IMR-90 (cell line): ENCODE measurements at regions not wholly inside any gene's neighbourhood (a gene's known extent, or its start where the extent isn't known, plus 50 kb on each side); places are given as distances from the start of the nearest gene placed in this dataset.

Source experiments
- ATAC-seq: fragments of 200-7000 bp; cut with Tn5 transposase; 2 replicates; pipeline ENCODE4 v1.9.1; 2020; ENCODE audit warnings: low read depth, mild to moderate bottlenecking, moderate library complexity
- BruUV-seq: library from RNA; stranded (reverse); fragments of 400-500 nt; replicated peaks from 2 replicates; lab custom pipeline; 2021; lab: Mats Ljungman, UMichigan
- CTCF ChIA-PET: fragments of 300-600 bp; formaldehyde crosslinking; extraction: SDS; loops from one replicate; lab custom pipeline; 2021; ENCODE audit warnings: antibody characterized with exemption; lab: Yijun Ruan, JAX
- POLR2A ChIA-PET: fragments of 300-600 bp; sonication (Branson Sonifier 250); formaldehyde crosslinking; loops from one replicate; lab custom pipeline; 2022; ENCODE audit warnings: antibody characterized with exemption; ENCODE audit not compliant: unreplicated experiment; lab: Charles Lee
- DNase-seq: peaks from one replicate; pipeline ENCODE4 v3.0.0; 2013
- H2AFZ ChIP-seq: replicated peaks from 2 replicates; pipeline ENCODE3; 2013; ENCODE audit warnings: low read length, mild to moderate bottlenecking; ENCODE audit not compliant: poor library complexity
- H2AK5ac ChIP-seq: 2 replicates; pipeline ENCODE4 v1.6.1; 2013; ENCODE audit warnings: low read depth, low read length, inconsistent platforms
- H2AK9ac ChIP-seq: replicated peaks from 2 replicates; pipeline ENCODE3; 2013; ENCODE audit warnings: mild to moderate bottlenecking, low read depth, low read length, moderate library complexity; ENCODE audit not compliant: poor library complexity
- H2BK120ac ChIP-seq: 2 replicates; pipeline ENCODE4 v1.6.1; 2013; ENCODE audit warnings: low read depth, low read length, inconsistent platforms
- H2BK15ac ChIP-seq: 3 replicates; pipeline ENCODE4 v1.6.1; 2013; ENCODE audit warnings: low read depth, low read length, inconsistent platforms
- H2BK20ac ChIP-seq: 2 replicates; pipeline ENCODE4 v1.6.1; 2013; ENCODE audit warnings: low read depth, mild to moderate bottlenecking, inconsistent platforms, low read length, moderate library complexity
- H2BK5ac ChIP-seq: 2 replicates; pipeline ENCODE4 v1.6.1; 2013; ENCODE audit warnings: mild to moderate bottlenecking, low read depth, low read length, inconsistent platforms; ENCODE audit not compliant: poor library complexity, severe bottlenecking
- H3K14ac ChIP-seq: replicated peaks from 2 replicates; pipeline ENCODE4 v1.6.1; 2013; ENCODE audit warnings: low read depth, low read length, inconsistent platforms
- H3K18ac ChIP-seq: 2 replicates; pipeline ENCODE4 v1.6.1; 2013; ENCODE audit warnings: low read depth, low read length, control low read depth
- H3K23ac ChIP-seq: 2 replicates; pipeline ENCODE4 v1.6.1; 2013; ENCODE audit warnings: low read depth, low read length, inconsistent platforms
- H3K27ac ChIP-seq: 2 replicates; pipeline ENCODE4 v1.5.1; 2013; ENCODE audit warnings: mild to moderate bottlenecking, control low read depth, low read length; ENCODE audit not compliant: insufficient read depth
- H3K27me3 ChIP-seq: 2 replicates; pipeline ENCODE4 v1.6.1; 2013; ENCODE audit warnings: low read length; ENCODE audit not compliant: control insufficient read depth, insufficient read depth
- H3K36me3 ChIP-seq: 2 replicates; pipeline ENCODE4 v1.6.1; 2013; ENCODE audit warnings: low read length, mixed read lengths; ENCODE audit not compliant: control insufficient read depth, insufficient read depth
- H3K4ac ChIP-seq: 2 replicates; pipeline ENCODE4 v1.6.1; 2013; ENCODE audit warnings: low read depth, low read length, inconsistent platforms
- H3K4me1 ChIP-seq: 2 replicates; pipeline ENCODE4 v1.6.1; 2013; ENCODE audit warnings: low read length, mixed read lengths; ENCODE audit not compliant: control insufficient read depth, insufficient read depth
- H3K4me2 ChIP-seq: 2 replicates; pipeline ENCODE4 v1.6.1; 2013; ENCODE audit warnings: low read depth, mild to moderate bottlenecking, control low read depth, low read length, moderate library complexity
- H3K4me3 ChIP-seq: 2 replicates; pipeline ENCODE4 v1.5.1; 2013; ENCODE audit warnings: low read depth, mild to moderate bottlenecking, control low read depth, low read length, moderate library complexity; ENCODE audit not compliant: insufficient read depth
- H3K56ac ChIP-seq: 2 replicates; pipeline ENCODE4 v1.6.1; 2013; ENCODE audit warnings: low read length, inconsistent platforms; ENCODE audit not compliant: insufficient read depth; ENCODE audit errors: extremely low read depth
- H3K79me1 ChIP-seq, 2 experiments: 2 replicates each; pipeline ENCODE4 v1.6.1; 2013; ENCODE audit warnings: low read length in 2 of 2, inconsistent platforms in 1 of 2, low read depth in 1 of 2
- H3K9ac ChIP-seq: 2 replicates; pipeline ENCODE4 v1.6.1; 2013; ENCODE audit warnings: low read depth, low read length, control low read depth
- H3K9me1 ChIP-seq: 2 replicates; pipeline ENCODE4 v1.6.1; 2013; ENCODE audit warnings: low read length, inconsistent platforms; ENCODE audit not compliant: insufficient read depth
- H3K9me3 ChIP-seq: 2 replicates; pipeline ENCODE4 v1.6.1; 2013; ENCODE audit warnings: low read length; ENCODE audit not compliant: control insufficient read depth, insufficient read depth
- H4K20me1 ChIP-seq: 2 replicates; pipeline ENCODE4 v1.6.1; 2013; ENCODE audit warnings: low read length, inconsistent platforms; ENCODE audit not compliant: insufficient read depth
- H4K5ac ChIP-seq: 2 replicates; pipeline ENCODE4 v1.6.1; 2013; ENCODE audit warnings: mild to moderate bottlenecking, low read depth, low read length, control low read depth
- H4K8ac ChIP-seq, 2 experiments: 2 replicates each; pipeline ENCODE4 v1.6.1; 2013; ENCODE audit warnings: low read depth in 2 of 2, low read length in 2 of 2, control low read depth in 1 of 2, inconsistent platforms in 1 of 2
- H4K91ac ChIP-seq: 2 replicates; pipeline ENCODE4 v1.6.1; 2013; ENCODE audit warnings: low read depth, low read length, inconsistent platforms; ENCODE audit not compliant: insufficient read depth
- BHLHE40 ChIP-seq: fragments of 150-350 bp; IDR thresholded peaks from 2 replicates; pipeline ENCODE4 v1.6.1; 2016; ENCODE audit warnings: mild to moderate bottlenecking, low read depth, low read length
- CEBPB ChIP-seq: IDR thresholded peaks from 2 replicates; pipeline ENCODE4 v1.6.1; 2012; ENCODE audit warnings: low read depth, low read length, improper control_type of control experiment
- CHD1 ChIP-seq: IDR thresholded peaks from 2 replicates; pipeline ENCODE4 v1.6.1; 2012; ENCODE audit warnings: low read depth, low read length, improper control_type of control experiment
- CTCF ChIP-seq: conservative IDR thresholded peaks from 2 replicates; pipeline ENCODE4 v1.5.1; 2012; ENCODE audit warnings: mild to moderate bottlenecking, low read depth, low read length, improper control_type of control experiment
- ELK1 ChIP-seq: fragments of 150-350 bp; IDR thresholded peaks from 2 replicates; pipeline ENCODE4 v1.6.1; 2016; ENCODE audit warnings: low read depth, mild to moderate bottlenecking, low read length, moderate library complexity, borderline replicate concordance
- FOS ChIP-seq: fragments of 150-350 bp; IDR thresholded peaks from 2 replicates; pipeline ENCODE4 v1.6.1; 2016; ENCODE audit warnings: low read depth, low read length
- MAFK ChIP-seq: IDR thresholded peaks from 2 replicates; pipeline ENCODE4 v1.6.1; 2012; ENCODE audit warnings: low read depth, low read length, improper control_type of control experiment
- MAZ ChIP-seq: IDR thresholded peaks from 2 replicates; pipeline ENCODE4 v1.6.1; 2012; ENCODE audit warnings: low read depth, mild to moderate bottlenecking, low read length, improper control_type of control experiment, moderate library complexity, borderline replicate concordance
- MXI1 ChIP-seq: IDR thresholded peaks from 2 replicates; pipeline ENCODE4 v1.6.1; 2012; ENCODE audit warnings: low read depth, mild to moderate bottlenecking, low read length, moderate library complexity, borderline replicate concordance
- NFE2L2 ChIP-seq: fragments of 150-350 bp; IDR thresholded peaks from 2 replicates; pipeline ENCODE4 v1.6.1; 2016; ENCODE audit warnings: low read depth, mild to moderate bottlenecking, low read length
- POLR2A ChIP-seq: IDR thresholded peaks from 2 replicates; pipeline ENCODE4 v1.6.1; 2012; ENCODE audit warnings: mild to moderate bottlenecking, low read depth, low read length
- RAD21 ChIP-seq: IDR thresholded peaks from 2 replicates; pipeline ENCODE4 v1.6.1; 2012; ENCODE audit warnings: low read length, improper control_type of control experiment
- RCOR1 ChIP-seq: IDR thresholded peaks from 2 replicates; pipeline ENCODE4 v1.6.1; 2012; ENCODE audit warnings: mild to moderate bottlenecking, low read length, improper control_type of control experiment; ENCODE audit not compliant: insufficient replicate concordance
- RFX5 ChIP-seq: IDR thresholded peaks from 2 replicates; pipeline ENCODE4 v1.8.0; 2012; ENCODE audit warnings: low read depth, mild to moderate bottlenecking, low read length, moderate library complexity
- SMC3 ChIP-seq: fragments of 150-350 bp; IDR thresholded peaks from 2 replicates; pipeline ENCODE4 v1.6.1; 2016; ENCODE audit warnings: low read depth, mild to moderate bottlenecking, antibody characterized with exemption, low read length, moderate library complexity
- USF2 ChIP-seq: fragments of 150-350 bp; IDR thresholded peaks from 2 replicates; pipeline ENCODE4 v1.6.1; 2017; ENCODE audit warnings: mild to moderate bottlenecking, antibody characterized with exemption, low read length, low read depth
- WGBS, 2 experiments: methylation state at CpG; one replicate each; pipeline versions ENCODE4 v1.1.5 to v1.1.7; 2013; ENCODE audit warnings: missing lambda C conversion rate in 2 of 2; ENCODE audit not compliant: insufficient read length in 1 of 2; ENCODE audit errors: extremely low coverage in 2 of 2; 5-methylcytosine and 5-hydroxymethylcytosine counted together
- dilution Hi-C: fragments of 300-500 bp; cut with HindIII; formaldehyde crosslinking; loops from one replicate; pipeline ENCODE4 v1.14.3; 2018; ENCODE audit warnings: low sequenced_read_pairs; ENCODE audit not compliant: unreplicated experiment
- in situ Hi-C: fragments of 300-500 bp; cut with MboI; formaldehyde crosslinking; loops from 3 replicates; pipeline ENCODE4 v1.14.3; 2019; ENCODE audit warnings: low sequenced_read_pairs, inconsistent platforms, mixed read lengths
- intact Hi-C: fragments of 100-400 bp; cut with micrococcal nuclease; formaldehyde crosslinking; loops from 2 replicates; pipeline ENCODE4 v1.10.0; 2022

- Histone ChIP-seq H2AFZ (no peak overlapping the region), H2BK5ac (no peak overlapping the region), H4K91ac (no peak overlapping the region), H2AK9ac (no peak overlapping the region), H3K56ac (no peak overlapping the region), H3K18ac (no peak overlapping the region), H4K5ac (no peak overlapping the region), H3K4me3 (no peak overlapping the region), H3K4ac (no peak overlapping the region), H2AK5ac (no peak overlapping the region), H2BK120ac (no peak overlapping the region), H2BK15ac (no peak overlapping the region), H3K27me3 (no peaks in the 10 kb centered on the region), H3K9me3 (peaks cover 2% of the 10 kb centered on the region; the same call in 1 of the 2 replicates), H4K20me1 (no peaks in the 10 kb centered on the region), H3K9me1 (no peaks in the 10 kb centered on the region), H3K23ac (no peak overlapping the region), H4K8ac (no peak overlapping the region), H3K14ac (no peak overlapping the region), H3K4me2 (no peak overlapping the region), H2BK20ac (no peak overlapping the region), H3K9ac (no peak overlapping the region), H3K36me3 (no peaks in the 10 kb centered on the region), H3K4me1 (no peaks in the 10 kb centered on the region), H3K27ac (no peak overlapping the region), H3K79me1 (no peaks in the 10 kb centered on the region)
- CTCF ChIA-PET: no interaction called here
- BruUV-seq: no TSS peak
- in situ Hi-C loops (no loop called here), dilution Hi-C loops (no loop called here), intact Hi-C loops (no loop called here)
- TF ChIP-seq BHLHE40 (no peak), CHD1 (no peak), NFE2L2 (no peak), USF2 (no peak), MAZ (no peak), CEBPB (no peak), MAFK (no peak), MXI1 (no peak), POLR2A (no peak), FOS (no peak), ELK1 (no peak), RAD21 (no peak), RCOR1 (no peak), CTCF (no peak), SMC3 (no peak), RFX5 (no peak)
- POLR2A ChIA-PET: no interaction called here
- WGBS, 2 experiments: no CpG with 5 or more reads among the region's 2 CpGs
- ATAC-seq (no peak), DNase-seq (no peak)
Measured at GRCh38 chr6:121724576-121724975, 289.1 kb downstream of the GJA1 start.
